ENCODE measurements at regions not wholly inside any gene's neighbourhood (a gene's known extent, or its start where the extent isn't known, plus 50 kb on each side); places are given as distances from the start of the nearest gene placed in this dataset.

DNA sequence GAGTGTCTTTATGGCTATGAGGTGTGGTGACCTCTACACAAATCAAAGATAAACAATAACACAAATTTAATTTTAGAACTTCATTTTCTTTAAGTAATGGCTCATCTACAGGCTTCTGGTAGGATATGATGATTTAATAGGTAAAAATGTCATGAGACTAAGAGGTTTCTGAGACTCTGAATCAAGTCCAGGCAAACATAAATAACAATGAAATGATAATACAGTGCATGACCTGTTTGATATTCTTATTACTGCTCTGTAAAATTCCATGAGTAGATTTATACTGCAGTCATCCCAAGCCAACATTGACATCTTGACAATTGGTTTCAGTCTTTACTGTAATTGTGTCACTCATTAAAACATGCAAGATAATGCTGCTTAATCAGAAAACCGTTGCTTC is 936.8 kb downstream of the MCTP2 start:
- Histone ChIP-seq H3K36me3 (ENCODE audit: insufficient read depth, low read length) (no peaks in the 10 kb centered on the region), H4K20me1 (ENCODE audit: insufficient read depth, low read length, poor library complexity, severe bottlenecking) (no peaks in the 10 kb centered on the region), H2AFZ (ENCODE audit: low read length) (no peak overlapping the region), H3K9me3 (ENCODE audit: insufficient read depth, low read depth, low read length) (no peaks in the 10 kb centered on the region), H3K79me2 (ENCODE audit: insufficient read depth, low read length) (no peaks in the 10 kb centered on the region), H3K4me1 (ENCODE audit: insufficient read depth, low read length, poor library complexity, severe bottlenecking) (no peaks in the 10 kb centered on the region), H3K4me2 (ENCODE audit: low read depth, low read length, poor library complexity, severe bottlenecking) (no peak overlapping the region), H3F3A (ENCODE audit: low read depth) (no peaks in the 10 kb centered on the region), H3K9ac (ENCODE audit: low read depth, low read length, poor library complexity, severe bottlenecking) (no peak overlapping the region), H3K27me3 (ENCODE audit: insufficient read depth, low read length, poor library complexity, severe bottlenecking) (no peaks in the 10 kb centered on the region), H3K4me3 (ENCODE audit: low read length, poor library complexity, severe bottlenecking) (no peak overlapping the region), H3K9me2 (replicated peaks; ENCODE audit: low read depth, low read length) (no peaks in the 10 kb centered on the region)
- no peak for TF ChIP-seq CTCF (conservative IDR thresholded peaks at IDR 0.05; ENCODE audit: low read length)
- no peak for TF ChIP-seq EZH2phosphoT487 (IDR thresholded peaks at IDR 0.05; ENCODE audit: borderline replicate concordance)

DNA sequence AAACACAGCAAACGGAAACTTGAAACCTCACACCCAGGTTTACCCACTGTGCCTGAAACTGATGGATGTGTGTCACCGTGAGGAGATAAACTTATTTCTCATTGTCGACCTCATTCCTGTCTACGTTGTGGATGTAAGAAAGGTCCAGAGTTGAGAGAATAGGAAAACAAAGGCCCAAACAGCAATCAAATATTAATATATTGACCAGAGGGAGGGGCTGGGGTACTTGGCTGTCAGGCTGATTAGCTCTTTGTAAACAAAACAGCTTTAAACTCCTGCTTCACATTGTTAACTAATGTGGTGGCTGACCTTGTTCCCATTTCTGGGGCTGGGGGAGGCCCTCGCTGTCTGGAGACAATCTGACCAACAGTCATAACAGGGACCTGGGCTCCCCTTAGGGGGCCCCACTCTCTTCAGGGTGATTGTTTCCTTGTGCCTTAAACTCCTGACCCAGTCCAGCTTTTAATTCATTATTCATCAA is 937.6 kb downstream of the MCTP2 start:
- Histone ChIP-seq H3K4me2 (ENCODE audit: low read depth, low read length, poor library complexity, severe bottlenecking) (no peak overlapping the region), H3K9me2 (replicated peaks; ENCODE audit: low read depth, low read length) (no peaks in the 10 kb centered on the region), H3K9ac (ENCODE audit: low read depth, low read length, poor library complexity, severe bottlenecking) (no peak overlapping the region), H2AFZ (ENCODE audit: low read length) (no peak overlapping the region), H4K20me1 (ENCODE audit: insufficient read depth, low read length, poor library complexity, severe bottlenecking) (no peaks in the 10 kb centered on the region), H3F3A (ENCODE audit: low read depth) (no peaks in the 10 kb centered on the region), H3K36me3 (ENCODE audit: insufficient read depth, low read length) (no peaks in the 10 kb centered on the region), H3K9me3 (ENCODE audit: insufficient read depth, low read depth, low read length) (no peaks in the 10 kb centered on the region), H3K79me2 (ENCODE audit: insufficient read depth, low read length) (no peaks in the 10 kb centered on the region), H3K27me3 (ENCODE audit: insufficient read depth, low read length, poor library complexity, severe bottlenecking) (no peaks in the 10 kb centered on the region), H3K4me3 (ENCODE audit: low read length, poor library complexity, severe bottlenecking) (no peak overlapping the region), H3K4me1 (ENCODE audit: insufficient read depth, low read length, poor library complexity, severe bottlenecking) (no peaks in the 10 kb centered on the region)
- TF ChIP-seq EZH2phosphoT487 (IDR thresholded peaks at IDR 0.05; ENCODE audit: borderline replicate concordance) = no peak
- TF ChIP-seq CTCF (conservative IDR thresholded peaks at IDR 0.05; ENCODE audit: low read length) = no peak

DNA sequence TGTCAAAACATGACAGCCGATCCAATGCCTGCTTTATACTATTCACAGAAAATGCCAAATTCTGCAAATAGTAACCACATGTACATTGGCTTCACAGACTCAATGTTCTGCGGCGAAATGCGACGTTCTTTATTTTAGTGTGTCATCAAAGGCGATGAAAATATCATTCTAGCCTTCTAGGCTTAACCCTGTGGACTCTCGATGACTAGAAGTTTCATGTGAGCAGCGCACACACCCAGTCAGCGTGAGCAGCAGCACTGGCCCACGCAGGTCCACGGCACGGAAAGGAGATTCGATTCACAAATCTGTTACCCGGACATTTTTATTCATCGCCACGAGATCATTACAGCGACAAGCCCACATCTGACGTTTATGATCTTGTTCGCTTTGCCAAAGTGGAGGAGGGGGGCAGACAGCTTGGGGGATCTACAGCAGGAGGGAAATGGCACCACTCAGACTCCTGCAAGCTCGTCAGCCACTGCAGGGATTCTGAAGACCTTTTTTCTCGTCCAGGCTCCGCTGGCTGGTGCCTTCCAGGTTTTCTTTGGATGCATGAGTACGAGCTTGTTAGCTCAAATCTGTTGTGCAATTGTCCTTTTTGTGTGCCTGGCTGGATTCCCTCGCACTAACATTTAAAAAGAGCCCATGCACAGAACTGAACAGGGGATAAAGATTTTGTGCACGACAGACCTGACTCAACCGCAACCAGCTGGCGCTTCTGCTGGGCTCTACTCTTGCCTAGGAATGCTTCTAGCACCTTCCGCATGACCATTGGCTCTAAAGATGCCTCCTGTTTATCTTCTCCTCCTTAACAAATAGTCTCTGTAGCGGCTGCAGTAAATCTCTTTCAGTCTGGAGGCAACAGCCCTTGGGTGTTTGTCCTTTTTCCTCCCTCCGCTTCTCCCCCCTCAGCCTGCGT is 938.4 kb downstream of the MCTP2 start:
- Histone ChIP-seq H4K20me1 (ENCODE audit: insufficient read depth, low read length, poor library complexity, severe bottlenecking) (no peaks in the 10 kb centered on the region), H3K36me3 (ENCODE audit: insufficient read depth, low read length) (no peaks in the 10 kb centered on the region), H3K9ac (ENCODE audit: low read depth, low read length, poor library complexity, severe bottlenecking) (no peak overlapping the region), H3K4me1 (ENCODE audit: insufficient read depth, low read length, poor library complexity, severe bottlenecking) (no peaks in the 10 kb centered on the region), H3F3A (ENCODE audit: low read depth) (no peaks in the 10 kb centered on the region), H3K79me2 (ENCODE audit: insufficient read depth, low read length) (no peaks in the 10 kb centered on the region), H3K9me3 (ENCODE audit: insufficient read depth, low read depth, low read length) (no peaks in the 10 kb centered on the region), H3K4me3 (ENCODE audit: low read length, poor library complexity, severe bottlenecking) (no peak overlapping the region), H3K9me2 (replicated peaks; ENCODE audit: low read depth, low read length) (no peaks in the 10 kb centered on the region), H3K27me3 (ENCODE audit: insufficient read depth, low read length, poor library complexity, severe bottlenecking) (no peaks in the 10 kb centered on the region), H2AFZ (ENCODE audit: low read length) (no peak overlapping the region), H3K4me2 (ENCODE audit: low read depth, low read length, poor library complexity, severe bottlenecking) (no peak overlapping the region)
- no peak for TF ChIP-seq EZH2phosphoT487 (IDR thresholded peaks at IDR 0.05; ENCODE audit: borderline replicate concordance)
- TF ChIP-seq CTCF (conservative IDR thresholded peaks at IDR 0.05; ENCODE audit: low read length) = no peak
